Left renal pelvis (tissue), 4 donors: ENCODE measurements at regions not wholly inside any gene's neighbourhood (a gene's known extent, or its start where the extent isn't known, plus 50 kb on each side); places are given as distances from the start of the nearest gene placed in this dataset.

Experiments used
- DNase-seq, 4 donors: peaks; one replicate each; pipeline ENCODE4 v3.0.0-alpha.2; 2013; ENCODE audit warnings: low read depth in 4 of 4, low spot score in 3 of 4

DNA sequence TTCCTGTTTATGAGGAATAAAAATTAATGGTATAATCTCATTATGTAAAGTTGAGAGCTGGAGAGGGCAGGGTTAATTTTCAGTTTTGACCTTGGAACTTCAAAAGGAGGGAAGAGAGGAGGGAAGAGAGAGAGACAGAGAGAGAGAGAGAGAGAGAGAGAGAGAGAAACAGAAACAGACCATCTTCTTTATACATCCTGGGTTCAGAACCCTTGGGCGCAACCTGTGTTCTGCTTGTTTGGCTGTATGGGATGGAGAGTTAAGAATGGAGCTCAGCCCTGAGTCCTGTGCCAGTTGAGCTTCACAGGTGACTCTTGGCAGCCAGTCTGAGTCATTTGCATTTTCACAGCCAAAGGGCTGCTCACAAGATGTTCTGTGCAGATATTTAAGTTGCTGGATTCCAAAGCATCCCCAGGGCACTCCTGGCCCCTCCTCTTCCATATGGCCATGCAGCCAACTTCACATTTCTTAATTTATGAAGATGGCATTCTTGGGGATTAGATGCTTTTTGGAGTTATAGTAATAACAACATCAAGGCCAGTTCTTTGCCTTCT is 143.5 kb downstream of the CARTPT start:
- no peak for DNase-seq

DNA sequence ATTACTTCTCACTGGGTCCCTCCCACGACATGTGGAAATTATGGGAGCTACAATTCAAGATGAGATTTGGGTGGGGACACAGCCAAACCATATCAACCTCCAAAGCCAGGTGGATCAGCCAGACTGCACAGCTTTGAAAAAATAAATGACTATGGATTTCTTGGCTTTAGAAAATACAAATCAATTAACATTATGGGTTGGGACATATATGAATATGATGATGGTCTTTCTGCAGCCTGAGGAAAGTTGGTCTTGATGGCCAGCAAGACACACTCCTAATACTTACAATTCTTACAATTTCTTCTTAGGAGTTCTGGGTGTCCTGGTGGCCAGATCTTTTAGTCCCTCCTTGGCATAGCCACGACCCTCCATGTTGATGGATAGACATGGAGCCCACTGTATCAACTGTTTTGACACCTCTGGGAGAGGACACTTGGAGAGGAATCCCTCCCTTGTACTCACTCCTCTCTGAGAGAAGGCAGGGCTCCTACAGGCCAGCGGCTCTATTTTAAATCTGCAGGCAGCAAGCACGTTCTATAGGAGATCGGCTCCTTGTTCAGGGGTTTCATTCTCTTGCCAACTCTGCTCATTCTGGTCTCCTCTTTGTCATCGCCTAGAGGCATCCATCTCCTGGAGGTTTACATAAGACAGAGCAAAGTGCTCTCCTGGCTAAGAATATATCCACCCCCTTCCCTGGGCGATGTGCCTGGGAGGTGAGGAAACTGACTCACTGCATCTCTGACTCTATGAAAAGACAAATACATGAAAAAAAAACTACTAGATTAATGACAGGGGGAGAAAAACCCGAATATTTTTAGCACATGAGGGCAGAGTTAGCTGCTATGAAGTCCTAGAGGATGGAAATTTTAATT is 145.9 kb downstream of the CARTPT start:
- no peak for DNase-seq

DNA sequence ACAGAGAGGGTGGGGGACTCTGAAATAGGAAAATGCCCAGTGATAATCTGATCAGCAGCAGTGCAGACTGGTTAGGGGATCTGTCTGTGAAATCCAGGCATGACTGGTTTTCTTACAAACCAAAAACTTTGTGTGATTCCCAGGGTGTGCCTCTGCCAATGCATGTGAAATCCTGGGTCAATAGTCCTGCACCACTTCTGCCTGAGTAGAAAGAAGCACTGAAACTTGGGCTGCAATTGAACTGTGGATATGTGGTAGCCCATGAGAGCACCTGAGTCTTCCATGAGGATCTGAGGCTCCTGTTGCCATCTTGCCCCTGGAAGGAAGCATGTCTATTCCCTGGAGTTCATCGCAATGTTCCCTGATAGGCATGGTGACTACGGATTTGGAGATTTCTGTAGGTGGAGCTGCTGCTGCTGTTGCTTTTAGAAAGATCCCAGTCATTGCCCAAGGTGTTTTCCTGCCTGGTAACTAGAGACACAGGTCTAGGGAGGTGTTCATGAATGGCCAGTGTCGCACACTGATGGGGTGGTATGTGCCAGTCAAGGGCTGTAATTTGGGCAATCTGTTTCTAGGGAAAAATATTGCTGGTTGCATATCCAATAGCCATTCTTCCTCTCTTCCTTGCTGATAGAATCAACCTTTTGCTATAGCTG is 146.7 kb downstream of the CARTPT start:
- no peak for DNase-seq

DNA sequence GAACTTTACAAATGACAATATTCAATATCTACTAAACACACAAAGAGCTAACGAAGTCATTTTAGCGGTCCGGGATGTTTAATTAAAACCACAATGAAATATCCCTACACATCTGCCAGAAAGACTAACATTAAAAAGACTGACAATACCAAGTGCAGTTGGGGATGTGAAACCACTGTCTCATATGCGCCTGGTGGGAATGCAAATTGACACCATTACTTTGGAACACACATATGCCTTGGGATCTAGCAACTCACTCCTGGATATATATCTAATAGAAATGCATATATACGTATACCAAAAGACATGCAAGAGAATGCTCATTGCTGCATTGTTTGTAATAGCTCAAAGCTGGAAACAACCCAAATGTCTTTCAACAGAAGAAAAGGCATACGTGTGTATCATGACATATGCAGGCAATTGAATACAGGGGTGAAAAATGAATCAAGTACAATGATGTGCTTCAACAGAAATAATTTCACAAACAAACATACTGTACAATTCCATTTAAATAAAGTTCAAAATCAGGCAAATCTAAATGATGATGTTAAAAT is 153.3 kb downstream of the CARTPT start:
- DNase-seq: no peak

DNA sequence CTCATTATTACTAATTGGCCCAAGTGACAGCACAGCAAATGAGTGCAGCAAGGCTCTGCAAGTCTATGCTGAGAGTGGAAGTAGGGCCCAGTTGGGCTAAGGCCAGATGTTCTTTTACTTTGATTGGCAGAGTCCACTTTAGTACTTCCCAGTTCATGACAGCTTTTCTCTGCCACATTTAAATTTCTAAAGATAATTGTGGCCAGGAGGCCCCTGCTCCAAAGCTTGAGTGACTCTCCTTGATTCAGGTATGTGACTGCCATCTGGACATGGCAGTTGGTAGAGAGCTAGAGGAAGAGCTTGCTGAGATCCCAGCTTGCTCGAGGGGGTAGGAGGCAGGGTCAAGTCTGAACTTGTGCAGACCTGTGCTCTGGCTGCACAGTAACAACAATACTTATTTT is 154.1 kb downstream of the CARTPT start:
- no peak for DNase-seq

DNA sequence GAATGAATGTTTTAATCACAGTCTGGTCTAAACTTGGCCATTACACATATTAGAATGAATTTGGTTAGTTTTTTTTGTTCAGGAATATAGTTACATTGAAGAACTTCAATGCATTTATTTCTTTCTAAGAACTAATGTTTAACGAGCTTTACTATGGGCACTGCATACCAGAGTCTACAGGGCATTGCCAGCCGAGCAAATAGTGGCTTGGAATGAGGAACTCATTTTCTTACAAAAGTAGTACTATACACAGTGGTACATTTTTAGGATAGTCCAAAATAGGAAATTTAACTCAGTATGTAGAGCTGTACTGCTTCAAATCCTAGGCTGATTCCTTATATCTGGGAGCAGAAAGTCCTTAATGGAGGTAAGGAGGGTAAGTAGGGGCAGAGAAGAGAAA is 155.4 kb downstream of the CARTPT start:
- no peak for DNase-seq

DNA sequence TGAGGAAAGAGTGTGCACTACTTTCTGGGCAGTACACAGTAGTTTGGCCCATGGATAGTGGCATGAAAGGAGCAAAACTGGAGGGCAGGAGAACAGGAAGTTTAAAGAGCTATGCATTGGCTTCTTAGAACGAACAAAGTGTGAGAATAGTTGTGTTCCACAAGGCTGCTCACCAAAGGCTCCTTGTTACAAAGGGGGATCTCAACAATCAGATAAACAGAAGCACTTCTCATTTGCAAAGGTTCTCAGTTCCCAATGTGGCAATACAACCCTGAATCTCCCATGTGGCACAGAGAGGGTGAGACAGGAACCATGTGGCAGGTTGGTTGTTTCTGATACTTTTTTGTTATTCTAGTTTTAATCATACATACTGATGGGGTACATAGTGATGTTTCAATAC is 158.4 kb downstream of the CARTPT start:
- no peak for DNase-seq

DNA sequence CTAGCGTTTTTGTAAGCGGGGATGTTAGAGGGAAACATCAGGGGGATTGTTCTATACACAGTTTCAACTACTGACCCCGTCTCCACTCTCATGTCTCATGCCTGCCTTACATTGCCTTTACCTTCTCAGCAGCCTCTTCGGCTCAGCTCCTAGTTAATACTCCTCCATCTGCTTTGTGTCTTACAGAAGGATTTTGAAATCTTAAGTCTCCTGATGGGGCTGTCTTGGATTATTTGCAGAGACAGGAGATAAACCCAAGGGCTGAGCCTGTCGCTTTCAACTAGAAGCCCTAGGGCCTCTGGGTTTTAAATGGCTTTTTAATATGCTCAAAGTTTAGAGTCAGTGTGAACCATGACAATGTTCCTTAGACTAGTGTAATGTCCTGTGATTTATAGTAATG is 161.5 kb downstream of the CARTPT start:
- no peak for DNase-seq

DNA sequence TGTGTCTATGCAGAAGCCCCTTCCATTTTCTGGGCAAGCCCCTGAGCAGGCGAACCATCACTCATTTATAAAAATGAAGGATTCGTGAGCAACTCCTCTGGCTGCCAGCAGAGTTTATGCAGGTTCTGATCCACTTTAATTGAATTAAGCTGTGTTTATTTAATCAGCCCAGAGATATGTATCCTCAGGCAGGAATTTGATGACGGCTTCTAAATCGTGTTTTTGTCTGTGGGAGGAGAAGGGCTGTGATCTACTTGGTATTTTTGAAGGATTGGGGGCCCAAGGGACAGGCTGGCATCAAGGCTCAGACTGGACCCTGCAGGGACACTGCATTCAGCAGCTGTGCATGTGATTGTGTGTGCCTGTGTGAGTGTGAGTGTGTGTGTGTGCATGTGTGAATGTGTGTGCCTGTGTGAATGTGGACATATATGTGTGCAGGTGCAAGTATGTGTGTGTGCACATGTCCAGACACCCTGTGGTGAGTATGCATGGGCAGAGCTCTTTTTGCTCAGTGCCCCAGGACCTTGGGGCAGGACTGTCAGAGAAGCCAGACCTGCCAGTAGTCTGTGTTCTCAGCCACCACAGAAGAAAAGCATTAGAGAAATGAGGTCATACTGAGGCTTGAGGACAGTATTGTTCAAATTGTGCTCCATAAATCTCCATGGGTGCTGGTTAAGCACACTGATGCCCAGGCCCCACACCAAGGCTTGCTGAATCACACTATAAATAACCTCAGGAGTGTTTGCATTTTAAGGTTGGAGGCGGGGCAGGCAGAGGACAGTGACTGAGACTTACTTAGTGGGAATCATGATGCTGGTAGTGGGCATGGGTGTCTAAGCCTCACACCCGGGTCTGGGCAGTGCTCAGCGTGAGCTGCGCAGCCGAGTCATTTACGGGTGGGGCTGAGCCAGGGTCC is 164.0 kb downstream of the CARTPT start:
- no peak for DNase-seq

DNA sequence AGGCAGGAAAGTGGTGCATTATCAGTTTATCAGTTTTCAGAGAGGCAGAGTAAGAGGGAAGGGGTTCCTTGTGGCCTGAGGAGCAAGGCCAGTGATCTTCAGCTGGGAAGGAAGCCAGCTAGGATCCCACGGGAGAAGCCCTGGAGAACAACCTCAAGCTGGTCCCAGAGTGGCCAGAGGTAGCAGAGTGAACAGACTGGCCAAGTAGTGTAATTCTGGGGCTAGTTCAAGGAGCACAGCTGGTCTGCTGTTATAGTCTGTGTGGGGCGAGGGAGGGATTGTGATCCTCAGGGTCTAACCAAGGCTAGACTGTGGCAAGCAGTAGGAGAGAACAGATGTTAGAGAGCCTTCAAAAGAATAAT is 164.6 kb downstream of the CARTPT start:
- DNase-seq: no peak

DNA sequence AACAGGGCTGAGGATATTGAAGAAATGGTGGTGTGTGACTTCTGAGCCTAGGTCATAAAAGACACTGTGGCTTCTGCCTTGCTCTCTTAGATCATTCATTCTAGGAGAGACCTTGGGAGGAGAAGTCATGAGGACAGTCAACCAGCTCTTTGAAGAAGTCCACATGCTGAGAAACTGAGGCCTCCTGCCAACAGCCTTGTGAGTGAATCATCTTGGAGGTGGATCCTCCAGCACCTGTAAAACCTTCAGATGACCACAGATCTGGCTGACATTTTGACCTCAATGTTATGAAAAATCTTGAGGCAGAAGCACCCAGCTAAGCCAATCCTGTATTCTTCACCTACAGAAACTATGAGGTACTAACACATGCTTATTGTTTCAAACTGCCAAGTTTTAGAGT is 165.9 kb downstream of the CARTPT start:
- DNase-seq: no peak

DNA sequence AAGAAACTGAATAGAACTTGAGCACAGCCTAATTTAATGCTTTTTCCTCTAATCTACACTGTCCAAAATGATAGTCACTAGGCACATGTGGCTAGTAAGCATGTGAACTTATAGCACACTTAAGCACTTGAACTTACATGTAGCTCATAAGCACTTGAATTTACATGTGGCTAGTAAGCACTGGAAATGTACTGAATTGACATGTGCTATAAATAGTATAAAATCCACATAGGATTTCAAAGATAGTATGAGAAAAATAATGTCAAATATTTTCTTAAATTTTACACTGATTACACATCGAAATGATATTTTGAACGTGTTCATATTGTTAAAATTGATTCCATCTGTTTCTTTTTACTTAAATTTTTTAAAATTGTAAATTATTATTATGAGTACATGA is 167.3 kb downstream of the CARTPT start:
- DNase-seq: no peak

DNA sequence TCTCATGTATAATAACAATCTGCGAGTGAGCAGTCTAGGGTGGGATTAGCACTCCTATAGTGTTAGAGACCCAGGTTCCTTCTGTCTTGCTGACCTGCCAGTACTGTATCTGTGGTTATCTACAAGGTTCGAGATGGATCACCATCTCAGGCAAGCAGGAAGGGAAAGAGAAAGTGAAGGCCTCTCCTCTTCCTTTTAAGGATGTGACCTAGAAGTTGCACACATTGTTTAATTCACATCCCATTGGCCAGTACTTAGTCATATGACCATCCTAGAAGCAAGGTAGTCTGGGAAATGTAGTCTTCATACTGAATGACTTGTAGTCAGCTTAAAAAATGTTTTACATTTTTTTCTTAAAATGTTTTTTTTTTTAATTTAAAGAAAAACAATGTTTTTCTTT is 168.6 kb downstream of the CARTPT start:
- no peak for DNase-seq

DNA sequence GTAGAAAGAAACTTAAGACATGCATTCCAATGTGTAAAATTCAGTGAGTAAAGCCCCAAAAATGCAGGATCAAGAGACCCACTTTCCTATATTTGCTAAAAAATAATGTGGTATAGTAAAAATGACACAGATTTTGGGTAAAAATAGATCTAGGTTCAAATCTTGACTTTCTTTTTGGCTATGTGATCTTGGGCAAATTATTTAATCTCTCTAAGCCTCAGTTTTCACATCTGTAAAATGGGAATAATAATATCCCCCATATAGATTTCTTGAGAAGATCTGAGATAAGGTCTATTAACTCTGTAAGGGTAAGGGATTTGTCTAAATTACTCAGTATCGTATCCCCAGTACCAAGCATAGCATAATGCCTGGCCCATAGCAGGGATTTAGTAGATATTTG is 172.3 kb downstream of the CARTPT start:
- no peak for DNase-seq

DNA sequence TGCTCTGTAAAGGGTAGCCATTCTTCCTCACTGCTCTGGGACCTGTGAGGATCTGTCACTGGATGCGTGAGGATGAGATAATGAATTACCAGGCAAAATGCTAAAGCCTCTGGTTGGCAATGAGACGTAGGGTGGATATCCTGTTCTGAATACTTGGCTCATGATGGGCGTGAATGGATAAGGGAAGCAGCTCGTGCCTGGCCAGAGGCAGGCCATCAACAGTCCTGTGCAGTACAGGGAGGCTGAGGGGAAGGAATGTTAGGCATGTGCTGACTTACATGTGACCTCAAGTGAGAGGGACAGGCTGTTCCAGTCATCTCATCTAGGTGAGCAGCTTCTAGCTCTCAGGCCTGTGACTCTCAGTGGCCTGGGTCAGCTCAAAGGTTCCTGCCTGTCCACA is 172.8 kb downstream of the CARTPT start:
- DNase-seq: no peak

DNA sequence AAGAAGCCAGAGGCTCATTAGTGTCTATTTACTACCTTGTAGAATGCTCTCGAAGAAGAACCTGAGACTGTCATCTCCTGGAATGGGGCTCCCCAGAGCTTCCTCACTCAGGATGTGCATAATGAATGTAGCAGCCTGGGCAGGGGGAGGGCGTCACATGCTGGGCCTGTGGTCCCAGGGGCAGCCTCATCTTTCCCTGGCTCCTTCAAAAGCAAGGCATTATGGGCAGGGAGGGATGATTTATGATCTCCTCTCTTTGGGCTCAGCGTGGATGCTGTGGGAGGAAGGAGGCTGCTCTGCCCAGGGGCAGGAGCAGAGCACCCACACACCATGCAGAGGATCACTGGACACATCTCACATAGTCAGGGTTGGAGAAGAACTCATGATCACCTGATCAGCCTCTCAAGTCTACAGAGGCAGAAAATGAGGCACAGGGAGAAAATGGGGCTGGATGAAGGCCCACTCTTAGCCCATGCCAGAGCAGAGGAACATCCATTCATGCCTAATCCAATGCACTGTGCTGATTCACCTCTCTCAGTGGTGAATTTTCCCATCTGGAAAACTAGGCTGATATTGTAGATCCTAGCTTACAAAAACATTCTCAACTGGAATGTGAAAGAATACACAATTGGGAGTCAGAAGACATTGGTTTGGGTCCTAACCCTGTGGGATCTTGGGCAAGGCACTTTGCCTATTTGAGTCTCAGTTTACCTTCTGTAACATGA is 173.7 kb downstream of the CARTPT start:
- no peak for DNase-seq

DNA sequence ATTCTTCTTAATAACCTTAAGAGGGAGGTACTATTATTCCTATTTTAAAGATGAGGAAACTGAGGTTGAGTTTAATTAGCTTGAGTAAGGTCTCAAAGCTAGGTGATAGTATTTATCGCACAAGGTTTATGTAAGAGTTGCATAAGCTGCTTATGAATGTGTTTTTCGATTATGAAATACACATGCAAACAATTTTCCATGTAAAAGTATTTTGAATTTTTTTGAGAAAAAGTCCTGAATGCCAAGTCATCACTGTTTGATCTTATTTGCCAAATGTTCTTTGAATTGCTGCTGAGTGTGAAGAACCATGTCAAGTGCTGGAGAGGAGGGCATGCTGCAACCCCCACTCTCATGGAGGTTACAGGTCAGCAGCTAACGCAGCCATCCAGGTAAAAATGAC is 174.4 kb downstream of the CARTPT start:
- no peak for DNase-seq

DNA sequence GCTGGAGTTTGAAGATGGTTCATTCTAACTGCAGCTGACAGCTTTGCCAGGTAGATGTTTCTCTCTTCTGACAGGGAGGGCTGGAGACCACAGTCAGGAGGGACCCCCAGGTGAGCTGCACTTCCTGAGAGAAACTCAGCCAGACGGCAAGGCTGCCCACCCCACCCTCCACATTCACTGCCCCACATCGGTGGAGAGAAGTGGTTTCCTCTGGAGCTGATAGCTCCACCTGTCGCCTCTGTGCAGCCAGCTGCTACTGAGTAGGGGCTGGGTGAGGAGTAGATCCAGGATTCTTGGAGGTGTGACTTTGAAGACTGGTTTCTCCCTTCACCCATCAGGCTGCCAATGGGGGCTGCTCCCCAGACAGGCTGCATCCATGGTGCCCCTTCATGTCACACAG is 175.0 kb downstream of the CARTPT start:
- no peak for DNase-seq

DNA sequence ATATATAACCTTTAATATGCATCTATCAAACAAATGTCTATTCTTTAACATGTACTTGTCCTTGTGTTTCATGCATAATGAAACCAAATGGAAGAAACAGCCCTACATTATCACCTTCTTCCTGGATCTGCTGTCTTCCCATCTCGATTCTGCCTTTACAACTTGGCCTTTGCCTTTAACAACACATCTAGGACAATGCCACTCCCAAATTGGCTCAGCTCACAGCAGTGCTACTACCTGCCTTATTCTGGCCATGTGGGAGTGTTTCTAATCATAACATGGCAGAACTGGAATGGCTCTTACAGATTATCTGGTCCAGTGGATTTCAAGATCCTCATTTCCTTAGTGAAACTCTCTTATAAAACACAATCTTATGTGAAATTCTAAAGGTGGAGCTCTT is 176.5 kb downstream of the CARTPT start:
- no peak for DNase-seq

DNA sequence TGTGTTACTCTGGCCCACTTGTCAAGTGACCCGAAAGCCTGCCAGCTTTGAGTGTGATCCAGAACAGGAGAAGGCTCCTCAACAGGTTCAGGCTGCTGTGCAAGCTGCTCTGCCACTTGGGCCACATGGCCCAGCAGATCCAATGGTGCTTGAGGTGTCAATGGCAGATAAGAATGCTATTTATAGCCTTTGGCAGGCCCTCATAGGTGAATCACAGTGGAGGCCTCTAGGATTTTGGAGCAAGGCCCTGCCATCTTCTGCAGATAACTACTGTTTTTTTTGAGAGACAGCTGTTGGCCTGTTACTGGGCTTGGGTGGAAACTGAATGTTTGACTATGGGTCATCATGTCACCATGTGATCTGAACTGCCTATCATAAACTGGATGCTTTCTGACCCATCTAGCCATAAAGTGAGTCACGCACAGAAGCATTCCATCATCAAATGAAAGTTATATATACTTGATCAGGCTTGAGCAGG is 180.8 kb downstream of the CARTPT start:
- no peak for DNase-seq
